ENCODE measurements at regions not wholly inside any gene's neighbourhood (a gene's known extent, or its start where the extent isn't known, plus 50 kb on each side); places are given as distances from the start of the nearest gene placed in this dataset.

- no peak for TF ChIP-seq POLR2AphosphoS5 (IDR thresholded peaks at IDR 0.05; ENCODE audit: insufficient read depth in 1 of 2, low read depth in 1 of 2)
- TF ChIP-seq CTCF (IDR thresholded peaks at IDR 0.05): no peak
- no peak for TF ChIP-seq POLR2A (IDR thresholded peaks at IDR 0.05)
Observed at GRCh38 chr20:40431112-40431511, 257.9 kb downstream of the MAFB start.
